NCI-H345 treated with DMSO at 0.1 percent for 48 hours (cell line): ENCODE measurements at regions not wholly inside any gene's neighbourhood (a gene's known extent, or its start where the extent isn't known, plus 50 kb on each side); places are given as distances from the start of the nearest gene placed in this dataset.
"Not testable (repeated sequence)": the region's sequence is repeated elsewhere in the genome, so short reads cannot be mapped to it uniquely, and the experiment has no call there.

Experiments
- DNase-seq: peaks from one replicate; lab custom pipeline; 2025; ENCODE audit not compliant: unreplicated experiment; lab: John Stamatoyannopoulos, UW

DNA sequence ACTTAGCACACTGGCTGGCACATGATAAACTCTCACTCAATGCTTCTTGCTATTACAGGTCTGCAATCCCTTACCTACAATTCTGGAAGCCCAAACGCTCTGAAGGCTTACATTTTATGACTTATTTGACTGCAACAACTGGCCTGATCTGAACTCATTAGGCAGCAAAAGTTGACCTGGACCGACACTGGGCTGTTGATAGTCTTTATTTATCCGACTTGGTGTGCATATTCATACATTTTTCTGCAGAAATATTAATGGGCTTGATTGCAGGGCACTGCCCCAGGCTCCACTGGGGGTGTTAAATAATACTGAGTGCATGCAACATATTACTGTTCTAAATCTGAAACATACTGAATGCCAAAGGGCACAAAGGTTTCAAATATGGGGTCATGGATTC lies 1076.7 kb downstream of the BCL11B start:
- DNase-seq, result no peak

- DNase-seq, result no peak
These were observed 1074.1 kb downstream of the BCL11B start for GRCh38 chr14:98197933-98198332.

DNA sequence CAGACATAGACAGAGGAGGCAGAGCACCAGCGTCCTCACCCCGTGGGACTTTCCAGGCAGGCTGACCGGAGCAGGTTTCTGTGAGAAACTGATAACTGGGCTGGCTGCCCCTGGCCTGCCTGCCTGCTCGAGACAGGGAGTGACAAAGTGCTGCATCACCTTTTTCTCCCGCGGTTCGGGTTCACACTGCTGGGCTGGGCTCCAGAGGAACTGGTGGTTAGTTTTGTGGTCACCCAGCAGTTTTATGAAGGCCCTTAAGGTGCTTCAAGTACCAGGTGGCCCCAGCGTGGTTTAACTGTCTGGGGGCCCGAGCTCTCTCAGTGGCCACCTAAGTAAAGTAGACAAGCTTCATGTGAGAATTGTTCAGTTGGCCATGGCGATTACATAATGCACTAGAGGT lies 1073.6 kb downstream of the BCL11B start:
- DNase-seq, result no peak

GRCh38 chr14:98200601-98201000 lies 1071.4 kb downstream of the BCL11B start:
- no peak for DNase-seq

DNA sequence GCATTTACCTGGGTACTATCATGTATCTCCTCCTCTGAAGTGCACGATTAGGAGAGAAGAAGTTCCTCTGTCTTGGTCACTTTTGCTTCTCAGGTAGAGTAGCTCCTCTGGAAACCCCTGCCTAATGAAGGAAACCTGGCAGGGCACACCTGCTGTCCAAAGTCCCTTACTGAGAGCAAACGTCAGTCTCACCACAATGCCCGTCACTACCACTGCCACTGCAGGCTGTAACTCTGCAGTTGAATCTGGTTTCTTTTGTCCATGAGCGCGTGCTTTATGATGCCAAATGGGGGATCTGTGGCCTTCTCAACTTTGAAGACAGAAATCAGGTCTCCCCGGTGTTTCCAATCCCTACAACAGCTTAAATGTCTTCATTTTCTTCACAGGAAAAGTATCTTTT lies 1068.6 kb downstream of the BCL11B start:
- DNase-seq, result no peak

GRCh38 chr14:98204139-98204538 lies 1067.9 kb downstream of the BCL11B start:
- no peak for DNase-seq

DNA sequence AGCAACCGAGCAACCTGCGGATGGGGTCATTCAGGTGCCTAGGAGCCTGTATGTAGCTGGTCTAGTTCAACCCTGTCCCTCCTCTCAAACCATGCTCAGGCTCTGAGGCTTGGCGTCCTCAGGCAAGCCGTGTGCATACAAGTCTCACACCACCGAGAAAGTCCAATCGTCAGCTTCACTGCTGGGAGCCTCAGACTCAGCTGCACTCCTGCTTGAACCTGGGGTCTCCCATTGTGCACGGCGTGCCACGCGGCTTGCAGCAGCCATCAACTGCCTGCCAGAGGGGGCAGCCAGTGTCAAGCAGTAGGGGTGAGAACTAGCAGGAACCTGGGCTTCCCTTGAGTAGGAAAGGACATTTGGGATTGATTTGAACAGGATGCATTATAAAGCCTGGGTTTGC lies 1064.6 kb downstream of the BCL11B start:
- no peak for DNase-seq

- no peak for DNase-seq
These were observed 1063.8 kb downstream of the BCL11B start for GRCh38 chr14:98208211-98208611.

- DNase-seq, result no peak
These were observed 1063.1 kb downstream of the BCL11B start for GRCh38 chr14:98208943-98209342.

- no peak for DNase-seq
These were observed 1061.8 kb downstream of the BCL11B start for GRCh38 chr14:98210045-98210672.

DNA sequence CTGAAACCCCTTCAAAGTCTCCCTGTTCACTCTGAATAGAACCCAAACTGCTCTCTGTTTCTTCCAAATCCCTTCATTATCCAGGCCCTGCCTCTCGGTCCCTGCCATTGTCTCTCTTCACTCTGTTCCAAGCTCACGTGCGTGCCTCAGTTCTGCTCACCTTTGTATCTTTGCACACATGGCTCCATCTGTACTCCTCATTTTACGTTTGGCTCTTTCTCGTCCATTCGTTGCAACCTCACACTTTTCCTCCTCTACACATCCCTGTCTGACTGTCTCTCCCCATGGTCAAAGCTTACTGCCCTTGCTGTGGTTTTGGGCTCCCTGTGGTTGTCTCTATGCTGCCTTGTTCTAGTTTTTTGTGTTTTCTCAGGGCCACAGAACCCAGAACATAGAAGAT lies 1054.5 kb downstream of the BCL11B start:
- no peak for DNase-seq

DNA sequence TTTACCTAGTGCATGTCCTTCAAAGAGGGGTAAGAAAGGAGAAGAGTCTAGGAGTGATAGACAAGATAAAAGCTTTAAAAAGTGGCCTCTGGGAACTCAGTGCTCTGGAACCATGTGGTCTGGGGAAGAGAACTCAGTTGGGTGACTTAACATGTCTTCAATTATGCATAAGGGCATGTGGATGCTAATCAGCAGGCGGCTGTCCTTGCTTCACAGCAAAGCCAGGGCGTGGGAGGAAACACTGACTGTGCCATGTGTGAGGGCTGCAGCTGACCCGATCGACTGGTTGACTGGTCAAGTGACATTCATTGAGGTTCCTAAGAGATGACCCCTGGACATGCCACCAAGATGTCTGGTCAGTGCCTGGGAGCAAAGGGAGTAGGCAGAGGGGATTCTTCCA lies 1053.8 kb downstream of the BCL11B start:
- no peak for DNase-seq

DNA sequence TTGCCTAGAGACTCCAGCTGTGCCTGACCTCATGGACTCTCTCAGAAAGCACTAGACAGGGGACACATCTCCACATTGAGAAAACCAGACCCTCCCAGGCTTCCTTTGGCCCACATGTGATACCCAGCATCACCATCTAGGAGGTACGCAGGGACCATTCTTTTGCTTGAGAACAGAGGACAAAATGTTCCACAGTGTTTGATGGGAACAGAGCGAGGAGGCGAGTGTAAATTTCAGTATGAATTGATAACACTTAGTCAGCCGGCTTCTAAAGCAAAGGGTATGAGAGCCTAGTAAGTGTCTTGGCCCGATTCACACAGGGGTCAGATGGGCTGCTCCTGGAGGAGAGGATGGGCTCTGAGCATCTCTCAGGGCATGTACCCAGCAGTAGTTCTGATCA lies 1052.4 kb downstream of the BCL11B start:
- no peak for DNase-seq

DNA sequence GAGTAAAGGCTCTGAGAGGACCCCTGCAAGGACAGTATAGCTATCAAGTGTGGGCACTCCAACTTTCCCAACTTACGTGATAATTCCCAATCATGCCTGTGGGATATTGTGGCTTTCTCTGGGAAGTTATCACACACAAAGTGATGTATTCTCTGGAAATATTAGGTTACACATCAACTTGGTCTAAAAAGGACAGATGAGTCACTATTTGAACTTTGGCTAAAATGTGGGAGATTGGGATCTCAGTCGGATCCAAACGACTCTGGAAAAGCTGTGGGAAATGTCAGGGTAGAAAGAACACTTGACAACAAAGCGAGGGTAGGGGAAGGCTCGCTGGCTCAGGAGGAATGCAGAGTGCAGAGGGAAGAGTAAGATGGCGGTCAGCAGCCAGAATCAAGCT lies 1048.9 kb downstream of the BCL11B start:
- DNase-seq, result no peak

DNA sequence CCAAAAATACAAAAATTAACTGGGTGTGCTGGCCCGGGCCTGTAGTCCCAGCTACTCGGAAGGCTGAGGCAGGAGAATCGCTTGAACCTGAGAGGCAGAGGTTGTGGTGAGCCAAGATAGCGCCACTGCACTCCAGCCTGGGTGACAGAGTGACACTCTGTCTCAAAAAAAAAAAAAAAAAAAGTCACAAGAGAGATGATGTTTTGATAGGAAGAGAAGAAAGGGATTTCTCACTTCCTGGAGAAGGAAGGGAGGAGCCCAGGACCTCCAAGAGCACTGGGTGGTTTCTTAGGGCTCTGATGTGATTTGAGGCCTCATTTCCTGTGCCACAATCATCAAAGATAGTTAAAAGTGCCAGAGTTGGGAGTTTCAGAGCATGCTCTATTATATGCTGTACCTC lies 1048.3 kb downstream of the BCL11B start:
- DNase-seq, result not testable (repeated sequence)

GRCh38 chr14:98226411-98226810 lies 1045.6 kb downstream of the BCL11B start:
- DNase-seq, result no peak

DNA sequence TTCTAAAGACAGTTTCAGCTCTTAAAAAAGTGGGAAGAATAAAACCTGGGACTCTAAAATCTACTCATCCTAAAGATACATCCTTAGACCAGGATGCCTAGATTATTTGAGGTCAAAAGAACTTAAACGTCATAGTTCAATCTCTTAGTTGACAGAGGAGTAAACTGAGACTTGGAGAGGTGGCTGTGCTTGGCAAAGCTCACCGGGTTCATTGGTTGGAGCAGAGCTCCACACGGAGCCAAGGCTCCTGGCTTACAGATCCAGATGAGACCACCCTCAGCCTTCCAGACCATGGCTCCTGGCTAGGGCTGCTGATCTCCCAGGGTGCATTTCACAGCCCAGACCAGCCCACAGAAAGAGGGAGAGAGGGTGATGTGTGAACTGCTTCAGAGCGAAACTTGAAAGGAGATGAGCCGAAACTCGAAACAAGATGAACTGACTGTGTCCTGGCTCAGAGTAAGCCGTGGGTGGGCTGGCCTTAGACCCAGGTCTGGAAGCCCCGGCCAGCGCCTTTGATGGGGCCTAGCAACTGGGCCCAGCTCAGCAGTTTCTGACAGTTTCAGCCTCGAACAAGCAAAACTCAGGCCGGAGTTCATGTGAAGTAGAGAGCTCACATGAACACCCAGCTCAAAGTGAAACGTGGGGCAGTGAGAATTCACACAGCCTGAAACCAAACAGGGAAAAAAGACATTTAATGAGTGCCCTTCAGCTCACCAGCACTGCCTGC lies 1044.8 kb downstream of the BCL11B start:
- no peak for DNase-seq

DNA sequence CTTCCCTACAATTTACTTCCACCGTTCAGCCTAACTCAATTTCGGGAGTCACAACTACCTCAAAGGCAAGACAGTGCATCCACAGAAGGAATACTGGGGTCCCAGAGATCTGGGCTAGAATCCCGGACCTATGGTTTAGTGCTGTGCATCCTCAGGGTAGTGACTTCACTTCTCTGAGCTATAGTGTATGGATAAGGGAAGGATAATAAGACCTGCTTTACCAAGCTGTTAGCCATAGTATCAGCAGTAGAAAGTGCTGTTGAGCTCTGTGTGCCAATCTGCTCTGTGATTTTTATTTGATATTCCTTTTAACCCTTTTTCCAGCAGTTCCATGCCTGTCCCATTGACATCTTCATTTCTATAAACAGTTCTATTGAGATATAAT lies 1044.3 kb downstream of the BCL11B start:
- no peak for DNase-seq

DNA sequence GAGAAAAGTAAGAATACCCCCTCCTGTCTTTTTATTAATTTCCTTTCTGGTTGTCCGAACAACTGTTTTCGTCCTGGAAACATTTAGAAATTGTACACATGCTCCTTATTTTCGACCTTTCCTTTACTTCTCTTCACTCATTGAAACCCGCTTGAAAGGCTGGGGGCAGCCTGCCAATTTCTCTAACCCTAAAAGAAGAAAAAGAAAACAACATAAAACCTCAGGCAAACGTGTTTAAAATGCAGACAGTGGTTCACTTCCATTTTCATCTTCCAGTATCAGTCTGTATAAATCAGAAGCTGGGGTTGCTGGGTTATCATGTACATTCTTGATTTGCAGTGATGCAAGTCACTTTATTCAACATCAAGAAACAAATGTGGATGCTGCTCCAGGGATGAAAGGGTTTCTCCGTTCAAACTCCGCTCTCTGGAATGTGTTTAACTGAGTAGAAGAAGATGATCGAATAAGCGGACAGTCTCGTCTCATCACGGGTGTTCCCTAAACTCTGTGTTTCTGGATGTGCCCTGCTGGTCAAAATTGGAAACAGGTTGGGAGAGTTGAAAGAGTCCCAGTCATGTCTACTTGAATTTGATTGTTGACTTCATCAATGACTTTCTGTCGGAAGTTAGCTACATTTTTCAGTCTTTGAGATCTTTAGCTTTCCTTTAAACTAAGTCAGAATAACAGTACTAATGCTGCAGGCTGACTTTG lies 1042.2 kb downstream of the BCL11B start:
- no peak for DNase-seq

DNA sequence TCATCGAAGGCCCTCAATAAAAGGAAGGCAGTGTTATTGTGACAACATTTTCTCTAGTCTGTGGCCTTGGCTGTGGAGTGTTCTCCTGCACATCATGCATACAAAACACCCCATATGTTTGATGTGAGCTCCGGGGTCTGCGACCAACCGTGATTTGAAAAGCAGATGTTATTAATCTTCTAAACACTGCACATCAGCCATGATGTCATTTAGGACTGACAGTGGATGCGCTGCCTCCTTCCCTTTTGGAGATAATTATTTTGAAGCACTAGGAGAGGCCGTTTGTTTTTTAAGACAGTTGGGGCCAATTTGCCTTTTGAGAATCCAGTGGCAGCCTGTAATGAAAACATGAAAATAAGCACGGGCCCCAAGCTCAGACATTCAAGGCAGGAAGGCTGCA lies 1041.6 kb downstream of the BCL11B start:
- no peak for DNase-seq

DNA sequence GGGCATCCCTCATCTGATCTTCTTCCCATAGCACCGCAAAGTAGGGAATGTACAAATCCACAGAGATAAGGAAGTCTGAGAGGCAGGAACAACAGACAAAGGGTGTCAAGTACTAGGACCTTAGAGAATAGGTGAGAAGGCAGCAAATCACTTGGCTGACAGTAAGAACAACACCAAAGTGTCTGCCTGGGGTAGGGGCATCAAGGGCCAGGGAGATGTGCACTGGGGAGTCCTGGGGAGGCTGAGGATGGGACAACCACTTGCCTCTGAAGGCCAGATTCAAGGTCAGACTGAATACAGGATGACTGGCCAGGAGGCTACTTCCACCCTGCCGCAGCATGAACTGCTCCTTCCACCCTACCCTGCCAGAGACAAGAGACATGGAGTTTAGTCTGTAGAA lies 1040.8 kb downstream of the BCL11B start:
- no peak for DNase-seq

DNA sequence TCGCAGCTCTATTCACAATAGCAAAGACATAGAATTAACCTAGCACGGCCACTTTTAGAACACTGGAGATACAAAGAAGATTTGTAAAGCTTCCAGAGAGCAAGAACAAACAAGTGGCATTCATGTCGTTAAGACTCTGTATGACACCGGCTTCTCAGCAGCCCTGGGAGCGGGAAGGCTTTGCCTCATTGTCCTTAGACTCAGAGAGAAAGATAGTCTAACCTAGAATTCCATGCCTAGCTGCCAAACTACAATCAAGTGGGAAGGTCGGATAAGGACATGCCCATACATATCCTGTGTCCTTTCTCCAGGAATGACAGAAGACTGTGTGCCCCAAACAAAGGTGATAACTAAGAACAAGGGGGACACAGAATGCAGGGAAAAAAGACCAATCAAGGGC lies 1038.3 kb downstream of the BCL11B start:
- DNase-seq, result no peak
